Hematopoietic multipotent progenitor cell (in vitro differentiated cells): ENCODE measurements at regions not wholly inside any gene's neighbourhood (a gene's known extent, or its start where the extent isn't known, plus 50 kb on each side); places are given as distances from the start of the nearest gene placed in this dataset.
"Not testable (repeated sequence)": the region's sequence is repeated elsewhere in the genome, so short reads cannot be mapped to it uniquely, and the experiment has no call there.

Experiments used
- DNase-seq, 3 donors: peaks; one replicate each; pipeline ENCODE4 v3.0.0-alpha.2; 2011 to 2015; ENCODE audit warnings: low read depth in 2 of 3, low spot score in 2 of 3

DNA sequence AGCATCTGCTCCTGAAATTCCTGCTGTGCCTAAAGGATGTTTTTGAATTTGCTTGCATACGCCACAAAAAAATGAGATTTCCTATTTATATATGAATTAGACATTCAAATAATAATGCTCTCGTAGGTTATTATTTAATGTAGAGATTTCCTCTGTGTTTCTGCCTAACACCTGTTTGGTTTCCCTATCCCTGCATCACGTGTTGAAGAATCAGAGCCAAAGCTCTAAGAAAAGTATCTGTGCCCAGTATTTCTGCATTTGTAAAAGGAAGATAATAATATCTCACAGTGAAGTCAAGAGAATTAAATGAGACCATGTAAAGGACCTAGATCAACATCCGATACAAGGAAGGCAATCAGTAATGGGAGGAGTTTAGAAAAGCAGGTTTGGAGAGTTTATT, 179.5 kb downstream of the HNRNPD start:
- DNase-seq = no peak

- DNase-seq = no peak
Measured at GRCh38 chr4:82192017-82192673, 181.6 kb downstream of the HNRNPD start.

GRCh38 chr4:82181789-82182188, 192.0 kb downstream of the HNRNPD start:
- no peak for DNase-seq

DNA sequence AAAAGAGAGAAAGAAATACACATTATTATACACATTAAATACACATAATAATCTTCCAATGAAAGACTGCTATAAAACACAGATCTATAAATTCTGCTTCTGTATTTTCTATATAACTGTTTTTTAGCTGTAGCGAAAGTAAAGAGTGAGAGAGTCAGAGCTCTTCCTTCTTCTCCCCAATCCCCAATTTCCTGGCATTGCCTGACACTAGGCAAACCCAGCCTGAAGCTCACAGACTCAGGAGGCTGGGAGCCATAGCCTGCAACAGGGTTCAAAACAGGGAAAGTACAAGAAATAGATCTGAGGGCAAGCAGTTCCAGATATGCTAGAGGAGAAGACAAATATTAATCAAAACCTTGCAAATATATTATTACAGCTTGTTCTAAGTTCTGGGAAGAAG, 201.6 kb downstream of the HNRNPD start:
- DNase-seq = no peak

- no peak for DNase-seq
Measured at GRCh38 chr4:82171531-82172155, 202.1 kb downstream of the HNRNPD start.

DNA sequence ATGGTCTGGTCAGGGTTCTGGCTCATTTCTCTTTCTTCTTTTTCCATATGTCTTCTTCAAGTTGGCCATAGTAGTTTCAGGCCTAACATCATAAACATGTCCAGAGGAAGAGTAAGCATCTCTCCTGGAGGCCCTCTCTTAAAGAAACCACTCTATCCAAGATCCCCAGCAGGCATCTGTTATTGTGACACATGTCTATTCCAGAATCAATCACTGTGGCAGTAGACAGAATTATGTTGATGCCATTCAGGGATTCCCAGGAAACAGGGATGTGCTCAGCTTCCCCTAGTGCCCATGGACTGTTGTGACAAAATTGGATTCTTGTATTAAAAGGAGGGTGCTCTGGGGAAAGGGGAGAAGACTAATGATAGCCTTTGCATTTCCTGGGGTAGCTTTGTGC, 224.0 kb downstream of the HNRNPD start:
- DNase-seq = no peak

GRCh38 chr4:82145850-82146249, 227.9 kb downstream of the HNRNPD start:
- no peak for DNase-seq

- DNase-seq = no peak
Measured at GRCh38 chr4:82140422-82140821, 233.4 kb downstream of the HNRNPD start.

DNA sequence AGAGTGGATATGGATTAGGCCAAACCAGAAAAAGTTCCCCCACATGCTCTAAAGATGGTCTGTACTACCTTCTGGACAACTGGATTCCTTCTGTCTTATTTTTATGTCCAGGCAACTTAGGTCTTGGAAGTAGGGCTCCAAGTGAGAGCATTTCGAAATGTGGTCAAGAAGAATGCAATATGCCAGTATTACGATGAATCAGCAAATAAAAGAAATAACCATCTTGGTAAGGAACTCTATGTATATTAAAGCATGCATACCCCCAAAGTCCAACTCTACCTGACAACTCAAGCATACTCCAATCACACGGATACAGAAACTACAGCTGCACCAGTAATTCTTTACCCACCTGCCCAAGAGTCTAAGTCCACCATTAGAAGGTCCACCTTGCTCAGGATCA, 234.5 kb downstream of the HNRNPD start:
- no peak for DNase-seq

DNA sequence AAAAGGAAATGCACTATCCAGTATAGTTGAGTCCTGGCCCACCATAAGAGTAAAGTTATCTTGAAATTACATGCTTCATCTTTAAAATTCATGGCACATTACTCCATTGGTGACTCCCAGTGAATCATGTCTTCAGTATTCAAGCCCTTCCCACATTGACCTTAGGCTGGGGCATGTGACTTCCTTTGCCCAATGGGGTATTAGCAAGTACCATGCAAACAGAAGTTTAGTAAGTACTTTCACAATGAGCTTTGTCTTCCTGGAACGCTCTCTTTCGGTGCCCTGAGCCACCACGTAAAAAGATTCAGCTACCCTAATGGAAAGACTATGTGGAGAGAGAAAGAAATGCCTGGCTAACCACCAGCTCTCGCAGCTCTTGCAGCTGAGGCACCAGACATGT, 235.4 kb downstream of the HNRNPD start:
- no peak for DNase-seq

DNA sequence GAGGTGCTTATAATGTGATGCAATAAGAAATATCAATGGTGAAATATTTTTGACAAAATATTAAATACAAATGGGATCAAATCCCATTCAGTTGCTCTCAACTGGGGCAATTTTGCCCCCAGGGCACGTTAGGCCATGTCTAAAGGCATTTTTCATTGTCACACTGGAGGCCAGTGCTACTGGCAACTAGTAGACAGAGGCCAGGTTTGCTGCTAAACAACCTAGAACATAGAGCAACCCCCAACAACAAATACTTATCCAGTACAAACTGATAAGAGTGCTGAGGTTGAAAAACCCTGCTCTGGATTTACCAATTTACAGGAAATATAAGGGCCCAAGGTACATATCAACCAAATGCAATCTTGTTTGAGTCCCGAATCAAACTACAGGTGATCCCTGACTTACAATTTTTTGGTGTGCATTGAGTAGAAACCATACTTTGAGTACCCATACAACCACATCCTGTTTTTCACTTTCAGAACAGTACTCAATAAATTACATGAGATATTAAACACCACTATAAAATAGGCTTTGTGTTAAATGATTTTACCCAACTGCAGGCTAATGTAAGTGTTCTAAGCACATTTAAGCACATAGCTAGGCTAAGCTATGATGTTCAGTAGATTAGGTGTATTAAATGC, 237.5 kb downstream of the HNRNPD start:
- DNase-seq = no peak

- no peak for DNase-seq
Measured at GRCh38 chr4:82128355-82128754, 245.4 kb downstream of the HNRNPD start.

GRCh38 chr4:82126512-82127040, 247.2 kb downstream of the HNRNPD start:
- DNase-seq = no peak

DNA sequence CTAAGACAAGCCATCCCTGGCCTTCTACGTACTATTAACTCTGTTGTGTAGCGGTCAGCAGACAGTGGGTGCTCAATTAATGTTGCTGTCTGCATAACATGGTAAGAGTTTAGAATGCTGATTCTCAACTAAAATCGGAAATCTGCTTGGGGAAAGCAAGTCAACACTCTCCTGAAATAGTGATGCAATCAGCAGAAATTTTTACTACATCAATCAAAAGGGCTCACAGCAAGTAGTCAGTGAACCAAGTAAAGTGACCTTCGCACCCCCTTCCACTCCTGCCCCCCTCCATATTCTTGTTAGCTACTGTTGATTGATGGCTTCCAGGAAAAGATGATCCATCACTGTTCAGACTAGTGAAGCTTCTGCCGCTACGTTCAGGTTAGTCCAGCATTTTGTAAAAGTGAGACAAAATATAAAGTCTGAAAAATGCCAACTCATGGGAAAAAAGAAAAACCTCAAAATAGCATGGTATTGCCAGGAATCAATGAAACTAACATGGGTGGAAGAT, 247.9 kb downstream of the HNRNPD start:
- no peak for DNase-seq

- no peak for DNase-seq
Measured at GRCh38 chr4:82124932-82125786, 248.6 kb downstream of the HNRNPD start.

GRCh38 chr4:82124365-82124764, 249.4 kb downstream of the HNRNPD start:
- no peak for DNase-seq

DNA sequence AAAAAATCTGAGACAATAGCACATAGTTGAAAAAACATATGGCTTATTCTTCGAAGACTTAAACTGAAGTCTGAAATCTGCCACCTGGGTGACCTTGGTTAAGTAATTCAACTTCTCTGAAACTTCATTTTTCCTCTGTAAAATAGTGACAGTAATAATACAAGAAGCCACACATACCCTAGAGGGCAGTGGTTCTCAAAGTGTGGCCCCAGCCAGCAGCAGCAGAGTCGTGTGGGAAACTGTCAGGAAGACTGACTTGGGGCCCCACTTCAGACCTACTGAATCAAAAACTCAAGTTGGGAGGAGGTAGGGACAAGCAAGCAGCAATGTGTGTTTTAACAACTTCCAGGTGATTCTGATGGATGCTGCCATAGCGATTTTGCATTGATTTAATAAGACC, 249.9 kb downstream of the HNRNPD start:
- DNase-seq = no peak

GRCh38 chr4:82115183-82115582, 258.6 kb downstream of the HNRNPD start:
- not testable (repeated sequence) for DNase-seq

GRCh38 chr4:82108506-82108905, 265.3 kb downstream of the HNRNPD start:
- no peak for DNase-seq

DNA sequence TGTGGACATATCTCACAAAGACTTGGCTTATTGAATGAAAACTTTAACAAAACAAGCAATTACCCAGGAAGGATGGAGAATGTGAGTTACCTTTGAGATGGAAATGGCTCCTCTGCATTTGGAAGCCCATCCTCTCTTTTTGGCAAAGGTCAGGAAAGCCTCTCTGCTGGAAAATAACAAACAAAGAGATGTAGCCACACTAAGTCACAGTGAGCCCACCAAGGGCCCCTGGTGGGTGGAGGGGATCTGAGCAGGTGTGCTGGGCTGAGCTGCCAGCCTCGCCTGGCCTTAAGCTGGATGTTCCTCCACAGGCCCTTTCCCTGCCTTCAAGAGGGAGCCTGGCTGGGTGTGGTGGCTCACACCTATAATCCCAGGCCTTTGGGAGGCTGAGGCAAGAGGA, 269.2 kb downstream of the HNRNPD start:
- DNase-seq = no peak
